PFSK-1 (cell line): ENCODE measurements at regions not wholly inside any gene's neighbourhood (a gene's known extent, or its start where the extent isn't known, plus 50 kb on each side); places are given as distances from the start of the nearest gene placed in this dataset.

Source experiments
- FOXP2 ChIP-seq: optimal IDR thresholded peaks from 2 replicates; pipeline ENCODE3; 2011; ENCODE audit warnings: borderline replicate concordance, control low read depth, inconsistent platforms; ENCODE audit not compliant: insufficient read depth; ENCODE audit errors: extremely low read length, extremely low read depth
- POLR2AphosphoS5 ChIP-seq: IDR thresholded peaks from 2 replicates; pipeline ENCODE4 v1.6.1; 2012; ENCODE audit warnings: low read depth, mild to moderate bottlenecking, control low read depth, low read length, moderate library complexity
- SIN3A ChIP-seq: IDR thresholded peaks from 2 replicates; pipeline ENCODE4 v1.6.1; 2012; ENCODE audit warnings: mild to moderate bottlenecking, low read length, moderate library complexity, borderline replicate concordance; ENCODE audit not compliant: insufficient read depth
- TAF1 ChIP-seq: IDR thresholded peaks from 2 replicates; pipeline ENCODE4 v1.6.1; 2012; ENCODE audit warnings: low read length, control low read depth, borderline replicate concordance; ENCODE audit not compliant: insufficient read depth
- TF ChIP-seq, protein P1 (sequence below), 2 experiments: IDR thresholded peaks; 2 replicates each; pipeline versions ENCODE4 v1.6.1 to v1.8.0; 2011 to 2012; ENCODE audit warnings: low read depth in 2 of 2, low read length in 2 of 2, control low read depth in 1 of 2, inconsistent platforms in 1 of 2, mild to moderate bottlenecking in 1 of 2, moderate library complexity in 1 of 2; ENCODE audit not compliant: insufficient read depth in 1 of 2

DNA sequence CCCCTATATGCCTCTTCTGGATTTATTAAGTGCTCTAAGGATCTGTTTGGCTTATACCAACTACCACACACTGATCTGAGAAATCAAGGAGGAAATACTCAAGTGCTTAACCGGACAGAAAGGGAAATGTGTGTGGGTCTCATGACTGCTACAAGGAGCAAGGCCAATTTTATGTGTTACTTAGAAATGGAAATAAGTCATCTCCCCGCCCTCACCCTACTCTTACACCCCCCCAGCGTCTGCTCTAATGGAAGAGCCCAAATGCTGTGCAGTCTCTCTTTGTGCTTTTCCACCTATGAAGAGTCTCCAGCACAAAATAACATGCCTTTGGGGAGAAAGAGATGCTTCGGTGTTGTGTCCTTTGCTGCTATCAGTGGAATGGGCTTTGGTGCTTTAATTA, 428.8 kb upstream of the ARID1B start:
- no peak for TF ChIP-seq FOXP2
- TF ChIP-seq, protein P1, sequence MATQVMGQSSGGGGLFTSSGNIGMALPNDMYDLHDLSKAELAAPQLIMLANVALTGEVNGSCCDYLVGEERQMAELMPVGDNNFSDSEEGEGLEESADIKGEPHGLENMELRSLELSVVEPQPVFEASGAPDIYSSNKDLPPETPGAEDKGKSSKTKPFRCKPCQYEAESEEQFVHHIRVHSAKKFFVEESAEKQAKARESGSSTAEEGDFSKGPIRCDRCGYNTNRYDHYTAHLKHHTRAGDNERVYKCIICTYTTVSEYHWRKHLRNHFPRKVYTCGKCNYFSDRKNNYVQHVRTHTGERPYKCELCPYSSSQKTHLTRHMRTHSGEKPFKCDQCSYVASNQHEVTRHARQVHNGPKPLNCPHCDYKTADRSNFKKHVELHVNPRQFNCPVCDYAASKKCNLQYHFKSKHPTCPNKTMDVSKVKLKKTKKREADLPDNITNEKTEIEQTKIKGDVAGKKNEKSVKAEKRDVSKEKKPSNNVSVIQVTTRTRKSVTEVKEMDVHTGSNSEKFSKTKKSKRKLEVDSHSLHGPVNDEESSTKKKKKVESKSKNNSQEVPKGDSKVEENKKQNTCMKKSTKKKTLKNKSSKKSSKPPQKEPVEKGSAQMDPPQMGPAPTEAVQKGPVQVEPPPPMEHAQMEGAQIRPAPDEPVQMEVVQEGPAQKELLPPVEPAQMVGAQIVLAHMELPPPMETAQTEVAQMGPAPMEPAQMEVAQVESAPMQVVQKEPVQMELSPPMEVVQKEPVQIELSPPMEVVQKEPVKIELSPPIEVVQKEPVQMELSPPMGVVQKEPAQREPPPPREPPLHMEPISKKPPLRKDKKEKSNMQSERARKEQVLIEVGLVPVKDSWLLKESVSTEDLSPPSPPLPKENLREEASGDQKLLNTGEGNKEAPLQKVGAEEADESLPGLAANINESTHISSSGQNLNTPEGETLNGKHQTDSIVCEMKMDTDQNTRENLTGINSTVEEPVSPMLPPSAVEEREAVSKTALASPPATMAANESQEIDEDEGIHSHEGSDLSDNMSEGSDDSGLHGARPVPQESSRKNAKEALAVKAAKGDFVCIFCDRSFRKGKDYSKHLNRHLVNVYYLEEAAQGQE (IDR thresholded peaks at IDR 0.05; ENCODE audit: insufficient read depth in 1 of 2, low read depth in 2 of 2, low read length in 2 of 2) = no peak
- TF ChIP-seq POLR2AphosphoS5 = no peak
- no peak for TF ChIP-seq TAF1
- no peak for TF ChIP-seq SIN3A

DNA sequence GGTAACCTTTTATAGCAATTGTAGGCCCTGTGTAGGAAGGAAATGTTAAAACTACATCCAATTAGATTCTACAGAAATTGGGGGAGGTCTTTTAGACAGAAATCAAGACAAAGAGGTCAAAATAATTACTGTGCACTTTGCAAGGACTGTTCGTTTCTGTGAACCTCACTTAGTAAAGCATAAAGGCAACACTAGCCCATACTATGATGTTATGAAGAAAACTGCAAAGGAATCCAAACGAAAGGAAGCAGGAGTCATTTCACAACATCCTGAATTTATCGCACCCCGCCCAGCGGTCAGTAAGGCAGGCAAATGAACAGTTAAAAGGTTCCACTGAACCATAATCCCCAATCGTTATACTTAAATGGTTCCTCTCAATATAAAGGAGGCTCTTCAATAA, 429.5 kb upstream of the ARID1B start:
- TF ChIP-seq POLR2AphosphoS5 (no peak), TAF1 (no peak), FOXP2 (no peak), SIN3A (no peak)
- TF ChIP-seq, protein P1 (IDR thresholded peaks at IDR 0.05; ENCODE audit: insufficient read depth in 1 of 2, low read depth in 2 of 2, low read length in 2 of 2) = no peak

DNA sequence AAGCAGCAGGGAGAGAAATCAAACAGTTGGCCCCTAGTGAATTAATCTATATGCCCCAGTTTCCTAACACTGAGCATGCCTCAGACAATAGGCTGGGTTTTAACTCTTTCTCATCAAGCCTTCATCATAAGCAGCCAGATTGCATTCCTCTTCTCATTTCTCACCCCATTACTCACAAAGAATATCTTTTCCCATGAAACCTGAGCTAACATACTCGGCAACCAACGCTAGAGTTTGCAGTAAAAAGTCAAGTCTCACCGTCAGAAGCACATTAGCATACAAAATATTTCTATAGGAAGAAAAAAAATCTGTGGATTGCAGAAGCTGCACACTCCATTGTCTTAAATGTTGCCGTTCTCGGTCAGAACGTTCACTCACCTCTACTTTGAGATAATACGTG, 429.9 kb upstream of the ARID1B start:
- TF ChIP-seq SIN3A = no peak
- TF ChIP-seq POLR2AphosphoS5 = no peak
- no peak for TF ChIP-seq FOXP2
- no peak for TF ChIP-seq TAF1
- TF ChIP-seq, protein P1 (IDR thresholded peaks at IDR 0.05; ENCODE audit: insufficient read depth in 1 of 2, low read depth in 2 of 2, low read length in 2 of 2) = no peak

DNA sequence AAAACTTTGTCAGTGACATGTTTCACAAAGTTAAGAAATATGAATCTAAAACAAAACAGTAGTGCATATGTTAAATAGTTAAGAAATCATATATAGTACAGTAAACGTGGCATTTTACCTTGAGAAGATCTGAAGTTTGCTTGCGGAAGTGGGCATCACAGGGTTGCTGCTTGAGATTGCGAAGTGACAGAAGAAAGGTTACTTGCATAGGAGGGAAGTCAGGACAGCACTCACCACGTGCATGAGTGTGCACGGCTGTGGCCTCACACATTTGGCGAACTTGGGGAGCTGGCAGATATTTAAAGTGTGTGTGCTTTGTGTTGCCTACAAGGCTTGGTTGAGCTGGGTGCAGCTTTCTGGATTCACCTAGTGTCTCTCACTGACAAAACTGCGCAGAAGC, 431.5 kb upstream of the ARID1B start:
- TF ChIP-seq, protein P1 (IDR thresholded peaks at IDR 0.05; ENCODE audit: insufficient read depth in 1 of 2, low read depth in 2 of 2, low read length in 2 of 2) = no peak
- no peak for TF ChIP-seq POLR2AphosphoS5
- TF ChIP-seq TAF1 = no peak
- no peak for TF ChIP-seq FOXP2
- TF ChIP-seq SIN3A = no peak

DNA sequence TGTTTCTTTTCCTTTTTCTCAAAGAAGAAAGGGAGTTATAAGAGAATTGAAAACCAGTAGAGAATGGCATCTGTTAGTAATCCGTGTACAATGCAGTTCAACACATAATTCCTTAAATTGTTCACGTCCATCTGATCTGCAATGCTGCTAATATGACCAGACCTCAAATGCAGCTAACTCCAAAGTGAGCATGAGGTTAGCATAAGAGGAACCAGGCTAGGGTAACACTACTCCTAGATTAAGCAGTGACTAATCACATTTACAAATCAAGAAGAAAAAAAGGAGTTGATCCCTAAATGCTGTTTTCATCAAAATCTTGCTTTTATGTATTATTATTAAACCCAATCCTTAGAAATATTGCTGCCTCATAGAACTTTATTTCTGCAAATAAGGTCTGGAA, 432.7 kb upstream of the ARID1B start:
- TF ChIP-seq SIN3A = no peak
- TF ChIP-seq FOXP2 = no peak
- TF ChIP-seq, protein P1 (IDR thresholded peaks at IDR 0.05; ENCODE audit: insufficient read depth in 1 of 2, low read depth in 2 of 2, low read length in 2 of 2) = no peak
- TF ChIP-seq TAF1 = no peak
- TF ChIP-seq POLR2AphosphoS5 = no peak
